Subcutaneous abdominal adipose tissue (tissue), 5 donors: ENCODE measurements at regions not wholly inside any gene's neighbourhood (a gene's known extent, or its start where the extent isn't known, plus 50 kb on each side); places are given as distances from the start of the nearest gene placed in this dataset.
A peak's percentile ranks its signal among the peaks of the same experiment; 100 is the strongest.
"Not testable (repeated sequence)": the region's sequence is repeated elsewhere in the genome, so short reads cannot be mapped to it uniquely, and the experiment has no call there.

Experiments
- H3K27ac ChIP-seq: one replicate; pipeline ENCODE4 v1.7.0; 2013; ENCODE audit warnings: low read depth, mild to moderate bottlenecking, inconsistent platforms, low read length, moderate library complexity
- H3K27me3 ChIP-seq, 5 donors: one replicate each; pipeline ENCODE4 v1.7.0; 2013; ENCODE audit warnings: low read length in 5 of 5, inconsistent platforms in 1 of 5; ENCODE audit not compliant: control insufficient read depth in 5 of 5, insufficient read depth in 4 of 5
- H3K36me3 ChIP-seq, 5 donors: one replicate each; pipeline ENCODE4 v1.7.0; 2013; ENCODE audit warnings: low read length in 5 of 5; ENCODE audit not compliant: control insufficient read depth in 5 of 5, insufficient read depth in 5 of 5
- H3K4me1 ChIP-seq, 5 donors: one replicate each; pipeline ENCODE4 v1.7.0; 2013; ENCODE audit warnings: low read length in 5 of 5, mild to moderate bottlenecking in 3 of 5, moderate library complexity in 1 of 5; ENCODE audit not compliant: control insufficient read depth in 5 of 5, insufficient read depth in 5 of 5
- H3K4me3 ChIP-seq, 5 donors: one replicate each; pipeline ENCODE4 v1.7.0; 2013; ENCODE audit warnings: low read length in 5 of 5, low read depth in 1 of 5
- H3K9ac ChIP-seq, 5 donors: one replicate each; pipeline ENCODE4 v1.7.0; 2013; ENCODE audit warnings: low read length in 5 of 5, mild to moderate bottlenecking in 4 of 5, moderate library complexity in 3 of 5
- H3K9me3 ChIP-seq, 5 donors: one replicate each; pipeline ENCODE4 v1.7.0; 2013; ENCODE audit warnings: low read length in 5 of 5; ENCODE audit not compliant: control insufficient read depth in 5 of 5
- donor health status: healthy.
- donor health status: healthy.
- donor health status: healthy.
- donor health status: healthy.
- donor health status: healthy.

DNA sequence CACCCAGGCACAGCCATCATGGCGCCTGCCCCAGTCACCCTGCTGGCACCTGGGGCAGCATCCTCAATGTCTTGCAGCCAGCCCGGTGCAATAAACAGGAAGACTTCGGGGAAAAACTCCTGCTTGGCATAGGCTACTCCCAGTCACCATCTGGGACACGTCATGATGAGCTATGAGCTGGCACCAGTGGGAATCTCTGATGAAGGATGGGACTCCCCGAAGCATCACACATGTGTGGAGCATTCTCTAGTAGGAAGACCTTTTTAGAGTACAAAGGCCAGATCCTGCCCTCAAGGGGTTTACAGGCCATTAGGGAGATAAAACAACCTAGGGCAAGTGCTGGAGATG is 208.0 kb upstream of the IRF2BP2 start:
- H3K9ac ChIP-seq, H3K27me3 ChIP-seq, H3K9me3 ChIP-seq, H3K36me3 ChIP-seq, H3K4me3 ChIP-seq, H3K27ac ChIP-seq: not testable (repeated sequence)
- peaks cover 0 to 12% (median 4%) of the 10 kb centered on the region in 5 donors for H3K4me1 ChIP-seq

DNA sequence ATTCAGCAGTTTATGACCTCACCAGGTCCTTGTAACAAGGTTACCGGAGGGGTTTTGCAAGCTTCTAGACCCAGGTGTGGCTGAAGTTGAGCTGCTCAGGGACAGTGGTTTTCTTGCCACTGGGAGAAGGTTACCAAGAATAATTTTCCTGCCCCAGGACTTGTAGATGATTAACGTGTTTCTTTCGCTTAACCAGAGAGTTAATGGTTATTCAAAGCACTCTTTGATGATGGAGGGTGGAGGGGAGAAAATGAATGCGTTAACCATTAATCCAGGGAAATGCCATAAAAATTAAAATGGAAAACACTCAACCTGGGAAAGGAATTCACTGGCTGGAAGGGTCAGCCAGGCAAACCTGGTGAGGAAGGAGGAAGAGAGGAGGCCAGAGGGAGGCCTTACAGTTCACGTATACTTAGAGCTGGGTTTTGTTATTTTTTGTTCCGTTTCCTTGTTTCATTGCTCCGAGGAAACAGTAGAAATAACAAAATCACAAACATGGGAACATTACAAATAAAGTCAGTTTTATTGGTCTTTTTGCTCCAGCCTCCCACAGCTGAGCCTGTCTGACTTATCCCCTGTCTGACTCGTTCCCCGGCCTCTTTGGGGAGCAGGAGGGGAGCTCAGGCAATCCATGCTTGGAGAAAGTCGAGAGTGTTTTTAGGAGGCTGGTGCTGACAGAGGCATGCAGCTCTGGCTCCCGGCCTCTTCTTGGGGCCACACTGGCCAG is 207.5 kb upstream of the IRF2BP2 start:
- H3K4me3 ChIP-seq, H3K9me3 ChIP-seq, H3K36me3 ChIP-seq, H3K27ac ChIP-seq, H3K27me3 ChIP-seq, H3K9ac ChIP-seq: not testable (repeated sequence)
- peaks cover 0 to 12% (median 4%) of the 10 kb centered on the region in 5 donors for H3K4me1 ChIP-seq

DNA sequence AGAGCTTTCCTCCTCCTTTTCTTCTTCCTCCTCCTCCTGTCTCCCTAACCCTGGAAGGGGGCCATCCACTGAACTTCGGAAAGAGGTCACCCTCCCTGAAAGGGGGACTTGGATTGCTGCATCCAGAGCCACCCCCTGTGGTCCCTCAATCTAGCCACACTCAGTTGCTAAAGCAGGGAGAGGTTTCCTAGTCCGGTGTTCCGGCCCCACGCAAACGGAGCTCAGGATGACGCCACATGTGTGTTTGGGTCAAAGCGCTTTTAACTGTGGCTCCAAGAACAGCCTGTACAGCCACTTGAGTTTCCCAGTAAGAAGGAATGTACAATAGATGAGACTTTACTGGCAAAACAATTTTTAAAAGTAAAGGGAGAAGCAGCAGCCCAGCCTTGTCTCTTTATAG is 206.9 kb upstream of the IRF2BP2 start:
- not testable (repeated sequence) for H3K27ac ChIP-seq

GRCh38 chr1:234816186-234816851 is 206.3 kb upstream of the IRF2BP2 start:
- not testable (repeated sequence) for H3K27me3 ChIP-seq, H3K9me3 ChIP-seq, H3K27ac ChIP-seq, H3K9ac ChIP-seq, H3K36me3 ChIP-seq
- Histone ChIP-seq H3K4me3 (peak overlapping the region in 1 of 5 donors; percentile 22), H3K4me1 (peaks cover 0 to 12% (median 4%) of the 10 kb centered on the region in 5 donors)

More for the DNA sequence above, 206.9 kb upstream of the IRF2BP2 start:
- not testable (repeated sequence) for H3K27me3 ChIP-seq, H3K36me3 ChIP-seq, H3K9me3 ChIP-seq, H3K9ac ChIP-seq
- peak overlapping the region in 1 of 5 donors; percentile 15 for H3K4me3 ChIP-seq
- peaks cover 0 to 12% (median 4%) of the 10 kb centered on the region in 5 donors for H3K4me1 ChIP-seq

GRCh38 chr1:234815295-234815815 is 205.4 kb upstream of the IRF2BP2 start:
- H3K9me3 ChIP-seq, H3K27ac ChIP-seq, H3K9ac ChIP-seq, H3K27me3 ChIP-seq, H3K36me3 ChIP-seq, H3K4me3 ChIP-seq: not testable (repeated sequence)
- H3K4me1 ChIP-seq: peaks cover 0 to 12% (median 4%) of the 10 kb centered on the region in 5 donors

DNA sequence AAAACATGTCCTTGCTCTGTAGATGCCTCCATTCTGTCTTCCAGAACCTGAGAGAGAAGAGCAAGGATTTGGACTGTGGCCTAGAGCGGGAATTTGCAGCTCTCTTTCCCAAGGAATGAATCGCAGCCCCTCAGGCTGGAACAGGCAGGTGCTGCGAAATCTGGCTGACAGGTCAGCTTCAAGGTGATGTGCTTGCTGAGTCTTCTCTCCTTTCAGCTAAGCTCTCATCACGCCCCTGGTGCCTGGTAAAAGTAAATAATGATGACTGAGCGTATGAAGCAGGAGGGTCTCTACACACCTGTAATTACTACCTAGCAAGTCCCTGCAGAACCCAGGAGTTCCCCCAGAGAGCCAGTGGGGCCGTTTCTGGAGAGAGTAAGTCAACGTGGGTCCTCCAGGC is 204.3 kb upstream of the IRF2BP2 start:
- H3K9me3 ChIP-seq, H3K27ac ChIP-seq, H3K36me3 ChIP-seq, H3K9ac ChIP-seq, H3K4me3 ChIP-seq, H3K27me3 ChIP-seq: not testable (repeated sequence)
- peaks cover 0 to 15% (median 4%) of the 10 kb centered on the region in 5 donors for H3K4me1 ChIP-seq

DNA sequence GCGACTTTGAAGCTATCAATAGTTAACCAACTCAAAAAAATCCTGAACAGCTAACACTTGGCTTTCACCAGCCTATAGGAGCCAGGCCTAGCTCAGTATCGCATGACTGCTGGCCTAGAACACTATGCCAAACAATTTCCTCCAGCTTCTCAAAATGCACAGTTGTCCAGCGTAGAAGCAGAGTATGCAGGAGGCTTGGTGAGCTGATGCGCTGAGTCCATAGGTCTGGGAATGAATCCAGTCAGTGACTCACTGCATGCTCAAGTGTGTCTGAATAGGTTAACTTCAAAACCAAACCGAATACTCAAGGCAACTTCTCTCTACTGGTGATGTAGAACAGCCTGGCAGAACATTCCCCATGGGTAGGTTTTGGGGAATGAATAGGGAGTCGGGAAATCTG is 201.8 kb upstream of the IRF2BP2 start:
- not testable (repeated sequence) for H3K27ac ChIP-seq, H3K9me3 ChIP-seq, H3K36me3 ChIP-seq, H3K4me1 ChIP-seq, H3K9ac ChIP-seq, H3K4me3 ChIP-seq, H3K27me3 ChIP-seq

- not testable (repeated sequence) for H3K27ac ChIP-seq, H3K4me3 ChIP-seq, H3K9me3 ChIP-seq, H3K4me1 ChIP-seq, H3K27me3 ChIP-seq, H3K9ac ChIP-seq, H3K36me3 ChIP-seq
Measured at GRCh38 chr1:234810726-234811125, 200.7 kb upstream of the IRF2BP2 start.

GRCh38 chr1:234809854-234810245 is 199.9 kb upstream of the IRF2BP2 start:
- H3K27me3 ChIP-seq, H3K9ac ChIP-seq, H3K4me1 ChIP-seq, H3K9me3 ChIP-seq, H3K4me3 ChIP-seq, H3K36me3 ChIP-seq, H3K27ac ChIP-seq: not testable (repeated sequence)

DNA sequence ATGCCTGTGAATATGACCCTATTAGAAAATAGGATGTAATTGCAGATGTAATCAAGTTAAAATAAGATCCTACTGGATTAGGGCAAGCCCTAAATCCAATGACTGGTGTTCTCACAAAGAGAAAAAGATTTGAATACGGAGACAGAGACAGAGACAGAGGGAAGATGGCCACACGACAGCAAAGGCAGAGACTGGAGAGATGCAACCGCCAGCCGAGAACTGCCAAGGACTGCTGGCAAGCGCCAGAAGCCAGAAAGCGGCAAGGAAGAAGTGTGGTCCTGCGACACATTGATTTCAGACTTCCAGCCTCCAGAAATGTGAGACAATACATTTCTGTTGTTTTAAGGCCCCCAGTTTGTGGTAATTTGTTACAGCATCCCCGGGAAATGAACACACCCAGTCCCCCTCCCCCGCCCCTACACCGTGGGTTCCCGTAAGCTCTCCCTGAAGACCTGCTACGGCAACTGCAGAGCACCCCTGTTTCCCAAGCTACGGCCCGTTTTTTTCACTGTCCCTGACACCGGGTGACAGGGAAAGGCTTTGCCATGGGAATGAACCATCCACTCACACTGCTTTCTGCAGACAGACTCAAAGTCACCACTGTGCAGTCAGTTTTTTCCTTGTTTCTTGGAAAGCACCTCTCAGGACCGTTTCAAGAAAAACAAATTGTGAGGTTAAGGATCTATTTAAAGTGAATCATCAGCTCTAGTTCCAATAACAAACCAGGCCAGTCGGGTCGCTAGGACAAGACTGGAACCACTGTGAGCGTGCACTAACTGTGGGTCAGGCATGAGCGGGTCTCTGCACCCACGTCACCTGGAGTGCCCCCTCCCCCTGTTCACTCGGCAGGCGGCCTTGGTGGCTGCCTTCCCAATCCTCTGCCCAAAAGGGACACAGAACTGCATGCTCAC is 199.2 kb upstream of the IRF2BP2 start:
- not testable (repeated sequence) for H3K4me1 ChIP-seq, H3K4me3 ChIP-seq, H3K36me3 ChIP-seq, H3K9me3 ChIP-seq, H3K27me3 ChIP-seq, H3K9ac ChIP-seq, H3K27ac ChIP-seq
